AG10803 (cell line): ENCODE measurements at regions not wholly inside any gene's neighbourhood (a gene's known extent, or its start where the extent isn't known, plus 50 kb on each side); places are given as distances from the start of the nearest gene placed in this dataset.

Experiments used
- DNase-seq: peaks from one replicate; pipeline ENCODE4 v3.0.0; 2010; ENCODE audit warnings: low read depth
- H3K4me3 ChIP-seq: 2 replicates; pipeline ENCODE4 v1.5.1; 2011; ENCODE audit warnings: mild to moderate bottlenecking, low read length, control low read depth
- TF ChIP-seq, protein P1 (sequence below): conservative IDR thresholded peaks from 2 replicates; pipeline ENCODE4 v1.5.1; 2011; ENCODE audit warnings: mild to moderate bottlenecking, low read length, control low read depth, inconsistent platforms

DNA sequence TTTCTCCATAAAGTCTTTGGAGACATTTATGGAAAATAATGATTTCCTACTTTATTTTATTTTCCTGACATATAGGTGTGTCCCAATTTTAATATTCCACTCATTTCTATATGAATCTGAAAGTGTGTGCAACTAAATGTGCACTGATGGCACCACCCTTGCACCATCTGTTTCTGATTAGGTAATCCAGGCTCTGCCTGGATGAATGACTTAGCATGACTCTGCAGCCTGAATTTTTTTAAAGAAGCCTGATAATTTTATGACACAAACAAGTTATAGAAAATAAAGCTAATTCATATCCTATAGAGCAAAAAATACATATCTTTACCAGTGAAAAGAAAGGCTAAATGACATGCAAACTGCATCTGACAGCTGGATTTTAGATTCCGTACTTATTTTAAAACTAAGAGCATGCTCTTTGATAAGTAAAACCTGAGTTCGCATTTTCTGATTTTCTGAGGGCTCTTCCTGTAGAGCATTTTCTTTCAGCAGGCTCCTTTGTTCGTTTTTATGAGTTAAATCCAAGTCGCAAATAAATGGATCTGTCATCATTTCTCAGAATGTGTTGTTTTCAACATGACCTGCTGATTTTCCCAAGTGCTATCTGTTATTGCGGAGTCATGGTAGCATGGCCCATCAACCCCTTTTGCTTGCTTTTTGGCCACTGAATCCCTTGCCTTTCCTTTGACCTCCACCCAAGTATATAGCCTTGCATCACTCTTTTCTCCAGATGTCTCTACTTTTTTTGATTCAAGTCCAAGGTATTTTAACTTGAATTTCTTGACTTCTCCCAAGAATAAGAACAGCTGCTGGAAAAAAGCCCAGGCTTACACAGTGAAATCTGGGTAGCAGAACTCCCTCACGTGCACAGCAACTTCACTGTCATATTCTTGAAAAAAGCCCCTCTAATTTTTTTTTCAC, 52.8 kb upstream of the LYPLAL1 start:
- H3K4me3 ChIP-seq, result 0 out of 2 replicates have a peak overlapping the region, but pooled peaks have one; percentile 0
- DNase-seq, result peak; percentile 96
- TF ChIP-seq, protein P1, sequence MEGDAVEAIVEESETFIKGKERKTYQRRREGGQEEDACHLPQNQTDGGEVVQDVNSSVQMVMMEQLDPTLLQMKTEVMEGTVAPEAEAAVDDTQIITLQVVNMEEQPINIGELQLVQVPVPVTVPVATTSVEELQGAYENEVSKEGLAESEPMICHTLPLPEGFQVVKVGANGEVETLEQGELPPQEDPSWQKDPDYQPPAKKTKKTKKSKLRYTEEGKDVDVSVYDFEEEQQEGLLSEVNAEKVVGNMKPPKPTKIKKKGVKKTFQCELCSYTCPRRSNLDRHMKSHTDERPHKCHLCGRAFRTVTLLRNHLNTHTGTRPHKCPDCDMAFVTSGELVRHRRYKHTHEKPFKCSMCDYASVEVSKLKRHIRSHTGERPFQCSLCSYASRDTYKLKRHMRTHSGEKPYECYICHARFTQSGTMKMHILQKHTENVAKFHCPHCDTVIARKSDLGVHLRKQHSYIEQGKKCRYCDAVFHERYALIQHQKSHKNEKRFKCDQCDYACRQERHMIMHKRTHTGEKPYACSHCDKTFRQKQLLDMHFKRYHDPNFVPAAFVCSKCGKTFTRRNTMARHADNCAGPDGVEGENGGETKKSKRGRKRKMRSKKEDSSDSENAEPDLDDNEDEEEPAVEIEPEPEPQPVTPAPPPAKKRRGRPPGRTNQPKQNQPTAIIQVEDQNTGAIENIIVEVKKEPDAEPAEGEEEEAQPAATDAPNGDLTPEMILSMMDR, result no peak

DNA sequence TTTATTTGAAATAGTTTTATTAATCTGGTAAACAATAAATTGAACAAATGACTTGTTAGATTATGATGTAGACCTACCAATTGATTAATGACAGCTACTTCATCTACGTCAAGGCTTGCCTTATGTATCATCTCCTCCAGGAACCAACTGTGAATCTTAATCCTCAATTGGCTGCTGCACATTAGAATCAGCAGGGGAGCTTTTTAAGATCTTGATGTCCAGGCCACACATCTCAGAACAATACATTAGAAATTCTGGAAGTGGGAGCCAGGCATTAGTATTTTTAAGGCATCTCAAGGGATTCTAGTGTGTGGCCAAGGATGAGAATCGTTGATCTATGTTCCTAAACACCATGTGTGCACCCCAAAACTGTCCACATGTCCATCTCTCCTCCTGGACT, 52.0 kb upstream of the LYPLAL1 start:
- DNase-seq, result no peak
- TF ChIP-seq, protein P1, result no peak
- H3K4me3 ChIP-seq, result no peak overlapping the region

DNA sequence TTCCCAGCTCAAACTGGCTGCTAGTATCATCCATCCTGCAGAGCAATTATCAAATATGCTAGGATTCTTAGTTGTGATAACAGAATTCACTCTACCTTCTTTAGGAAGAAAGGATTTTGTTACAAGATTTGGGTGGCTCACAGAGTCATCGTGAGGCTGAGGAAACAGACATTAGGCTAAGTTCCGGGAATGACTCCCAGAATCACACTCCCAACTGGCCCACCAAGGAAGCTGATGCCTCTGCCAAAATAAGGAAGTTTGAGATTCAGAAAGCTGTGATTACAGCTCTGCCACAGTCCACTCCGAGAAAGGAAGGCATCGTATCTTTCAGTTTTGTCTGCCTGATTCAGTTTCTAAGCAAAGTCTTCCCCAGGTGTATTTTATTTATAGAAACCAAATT, 50.6 kb upstream of the LYPLAL1 start:
- TF ChIP-seq, protein P1, result no peak
- DNase-seq, result peak; percentile 32
- H3K4me3 ChIP-seq, result no peak overlapping the region
